VCaP (cell line): ENCODE measurements at regions not wholly inside any gene's neighbourhood (a gene's known extent, or its start where the extent isn't known, plus 50 kb on each side); places are given as distances from the start of the nearest gene placed in this dataset.

ENCODE experiments used
- H3K27ac ChIP-seq: fragments of 450-650 bp; 2 replicates; pipeline ENCODE4 v1.5.1; 2017
- CTCF ChIP-seq: fragments of 450-650 bp; conservative IDR thresholded peaks from 2 replicates; pipeline ENCODE4 v1.5.1; 2017; ENCODE audit warnings: mild to moderate bottlenecking, moderate library complexity

GRCh38 chr9:105921057-105921726 lies 226.9 kb downstream of the TMEM38B start:
- no peak overlapping the region for H3K27ac ChIP-seq
- TF ChIP-seq CTCF, result no peak

GRCh38 chr9:105928416-105928815 lies 234.1 kb downstream of the TMEM38B start:
- H3K27ac ChIP-seq, result no peak overlapping the region; the same call in 1 of the 2 replicates
- TF ChIP-seq CTCF, result no peak

GRCh38 chr9:105930011-105930627 lies 235.8 kb downstream of the TMEM38B start:
- H3K27ac ChIP-seq, result no peak overlapping the region
- no peak for TF ChIP-seq CTCF

GRCh38 chr9:105932276-105932675 lies 237.9 kb downstream of the TMEM38B start:
- no peak overlapping the region for H3K27ac ChIP-seq
- no peak for TF ChIP-seq CTCF

GRCh38 chr9:105950448-105950847 lies 256.1 kb downstream of the TMEM38B start:
- TF ChIP-seq CTCF, result no peak
- no peak overlapping the region for H3K27ac ChIP-seq

GRCh38 chr9:105950894-105951293 lies 256.6 kb downstream of the TMEM38B start:
- H3K27ac ChIP-seq, result no peak overlapping the region
- TF ChIP-seq CTCF, result no peak

- no peak overlapping the region for H3K27ac ChIP-seq
- no peak for TF ChIP-seq CTCF
Observed at GRCh38 chr9:105954517-105954916, 260.2 kb downstream of the TMEM38B start.
